ENCODE measurements at regions not wholly inside any gene's neighbourhood (a gene's known extent, or its start where the extent isn't known, plus 50 kb on each side); places are given as distances from the start of the nearest gene placed in this dataset.

- no peak overlapping the region for H3K4me3 ChIP-seq (ENCODE audit: low read depth, low read length)
- H3K36me3 ChIP-seq (ENCODE audit: control insufficient read depth, insufficient read depth, low read length): no peaks in the 10 kb centered on the region
- no peak overlapping the region for H3K9ac ChIP-seq (ENCODE audit: low read depth, low read length)
- no peaks in the 10 kb centered on the region for H3K9me3 ChIP-seq (ENCODE audit: control insufficient read depth, insufficient read depth, low read length)
- H3K4me1 ChIP-seq (ENCODE audit: control insufficient read depth, insufficient read depth, low read length): no peaks in the 10 kb centered on the region
- H3K27me3 ChIP-seq (ENCODE audit: control insufficient read depth, insufficient read depth, low read length): no peaks in the 10 kb centered on the region
These were observed 550.4 kb downstream of the TCERG1L start for GRCh38 chr10:130761032-130761575.

DNA sequence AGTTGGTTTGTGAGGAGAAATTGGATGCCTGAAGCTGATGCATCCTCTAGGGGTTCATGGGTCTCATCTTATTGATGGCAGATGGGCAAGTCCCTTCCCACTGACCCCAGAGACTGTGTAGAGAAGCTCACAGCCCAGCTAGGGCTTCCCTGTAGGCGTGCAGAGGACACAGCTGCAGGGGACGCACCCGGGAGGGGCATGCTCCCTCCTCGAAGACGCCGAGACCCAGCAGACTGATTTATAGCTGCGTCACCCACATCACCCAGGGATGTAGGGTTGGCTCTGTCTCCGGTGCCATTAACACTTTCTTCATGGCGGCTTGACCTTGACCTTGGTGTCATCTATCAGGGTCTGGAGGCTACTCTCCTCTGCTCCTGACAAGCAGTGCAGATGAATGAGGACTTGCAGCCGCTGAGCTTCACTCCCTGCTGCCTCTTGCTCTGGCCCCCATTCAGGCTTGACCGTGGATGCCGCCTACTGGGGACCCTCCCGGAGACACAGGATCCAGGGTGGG lies 549.7 kb downstream of the TCERG1L start:
- H3K4me1 ChIP-seq (ENCODE audit: control insufficient read depth, insufficient read depth, low read length): no peaks in the 10 kb centered on the region
- no peaks in the 10 kb centered on the region for H3K36me3 ChIP-seq (ENCODE audit: control insufficient read depth, insufficient read depth, low read length)
- no peaks in the 10 kb centered on the region for H3K27me3 ChIP-seq (ENCODE audit: control insufficient read depth, insufficient read depth, low read length)
- no peak overlapping the region for H3K9ac ChIP-seq (ENCODE audit: low read depth, low read length)
- H3K9me3 ChIP-seq (ENCODE audit: control insufficient read depth, insufficient read depth, low read length): no peaks in the 10 kb centered on the region
- no peak overlapping the region for H3K4me3 ChIP-seq (ENCODE audit: low read depth, low read length)

DNA sequence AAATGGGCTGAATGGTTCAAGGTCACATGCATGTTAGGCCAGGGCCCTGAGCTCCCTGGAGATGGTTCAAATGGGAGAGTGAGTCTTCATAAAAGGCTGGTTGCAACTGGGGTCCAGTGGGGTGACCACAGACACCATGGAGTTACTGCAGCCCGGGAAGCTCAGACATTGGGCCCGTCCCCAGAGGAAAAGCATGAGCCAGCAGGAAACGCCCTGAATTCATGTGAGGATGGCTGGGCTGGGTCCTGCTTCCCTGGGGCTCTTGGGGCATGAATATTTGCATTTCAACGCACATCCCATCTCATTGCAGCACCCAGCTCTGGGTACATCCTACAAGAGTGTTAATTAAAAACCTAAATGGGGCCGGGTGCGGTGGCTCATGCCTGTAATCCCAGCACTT lies 549.0 kb downstream of the TCERG1L start:
- no peaks in the 10 kb centered on the region for H3K9me3 ChIP-seq (ENCODE audit: control insufficient read depth, insufficient read depth, low read length)
- H3K9ac ChIP-seq (ENCODE audit: low read depth, low read length): no peak overlapping the region
- no peak overlapping the region for H3K4me3 ChIP-seq (ENCODE audit: low read depth, low read length)
- no peaks in the 10 kb centered on the region for H3K27me3 ChIP-seq (ENCODE audit: control insufficient read depth, insufficient read depth, low read length)
- H3K36me3 ChIP-seq (ENCODE audit: control insufficient read depth, insufficient read depth, low read length): no peaks in the 10 kb centered on the region
- no peaks in the 10 kb centered on the region for H3K4me1 ChIP-seq (ENCODE audit: control insufficient read depth, insufficient read depth, low read length)

DNA sequence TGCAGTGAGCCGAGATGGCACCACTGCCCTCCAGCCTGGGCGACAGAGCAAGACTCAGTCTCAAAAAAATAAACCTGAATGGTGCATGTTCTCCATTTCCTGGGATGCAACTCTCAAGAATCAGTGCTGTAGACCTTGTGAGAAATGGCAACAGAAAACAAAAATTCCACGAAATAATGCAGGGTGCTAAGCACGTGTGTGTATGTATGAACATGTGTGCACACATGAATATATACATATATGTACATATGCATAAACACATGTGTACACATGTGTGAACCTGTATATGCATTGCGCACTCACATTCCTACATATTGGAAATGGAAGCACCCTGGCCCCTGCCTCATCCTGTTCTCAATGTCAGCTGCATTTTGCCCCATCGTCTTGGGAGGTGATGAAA lies 548.5 kb downstream of the TCERG1L start:
- no peaks in the 10 kb centered on the region for H3K36me3 ChIP-seq (ENCODE audit: control insufficient read depth, insufficient read depth, low read length)
- H3K9me3 ChIP-seq (ENCODE audit: control insufficient read depth, insufficient read depth, low read length): peaks cover 3% of the 10 kb centered on the region
- no peaks in the 10 kb centered on the region for H3K27me3 ChIP-seq (ENCODE audit: control insufficient read depth, insufficient read depth, low read length)
- no peak overlapping the region for H3K9ac ChIP-seq (ENCODE audit: low read depth, low read length)
- no peak overlapping the region for H3K4me3 ChIP-seq (ENCODE audit: low read depth, low read length)
- no peaks in the 10 kb centered on the region for H3K4me1 ChIP-seq (ENCODE audit: control insufficient read depth, insufficient read depth, low read length)

DNA sequence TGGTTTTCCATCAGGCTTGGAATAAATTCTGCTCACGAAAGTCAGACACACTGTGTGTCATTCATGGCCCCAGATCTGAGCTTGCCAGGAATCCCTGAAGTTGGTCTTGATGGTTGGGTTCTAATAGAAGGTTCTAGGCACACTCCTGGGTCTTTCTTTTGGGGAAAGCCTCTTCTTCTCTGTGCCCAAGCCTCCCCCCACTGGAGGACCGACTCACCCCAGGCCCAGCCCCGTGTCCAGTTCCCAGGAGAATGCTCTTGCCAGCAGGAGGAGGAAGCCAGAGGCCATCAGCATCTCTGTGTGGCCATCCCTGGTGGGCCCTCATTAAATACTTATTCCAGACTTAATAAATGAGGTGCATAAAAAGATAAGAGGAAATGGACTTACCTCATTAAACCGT lies 548.0 kb downstream of the TCERG1L start:
- H3K36me3 ChIP-seq (ENCODE audit: control insufficient read depth, insufficient read depth, low read length): no peaks in the 10 kb centered on the region
- no peaks in the 10 kb centered on the region for H3K4me1 ChIP-seq (ENCODE audit: control insufficient read depth, insufficient read depth, low read length)
- no peaks in the 10 kb centered on the region for H3K27me3 ChIP-seq (ENCODE audit: control insufficient read depth, insufficient read depth, low read length)
- no peak overlapping the region for H3K4me3 ChIP-seq (ENCODE audit: low read depth, low read length)
- peaks cover 3% of the 10 kb centered on the region for H3K9me3 ChIP-seq (ENCODE audit: control insufficient read depth, insufficient read depth, low read length)
- H3K9ac ChIP-seq (ENCODE audit: low read depth, low read length): no peak overlapping the region

GRCh38 chr10:130764651-130765050 lies 546.9 kb downstream of the TCERG1L start:
- Histone ChIP-seq H3K27me3 (ENCODE audit: control insufficient read depth, insufficient read depth, low read length) (no peaks in the 10 kb centered on the region), H3K9me3 (ENCODE audit: control insufficient read depth, insufficient read depth, low read length) (peaks cover 11% of the 10 kb centered on the region), H3K36me3 (ENCODE audit: control insufficient read depth, insufficient read depth, low read length) (no peaks in the 10 kb centered on the region), H3K4me3 (ENCODE audit: low read depth, low read length) (no peak overlapping the region), H3K4me1 (ENCODE audit: control insufficient read depth, insufficient read depth, low read length) (no peaks in the 10 kb centered on the region), H3K9ac (ENCODE audit: low read depth, low read length) (no peak overlapping the region)

GRCh38 chr10:130766071-130766470 lies 545.5 kb downstream of the TCERG1L start:
- Histone ChIP-seq H3K27me3 (ENCODE audit: control insufficient read depth, insufficient read depth, low read length) (no peaks in the 10 kb centered on the region), H3K9me3 (ENCODE audit: control insufficient read depth, insufficient read depth, low read length) (peaks cover 11% of the 10 kb centered on the region)

GRCh38 chr10:130767116-130767730 lies 544.3 kb downstream of the TCERG1L start:
- H3K9me3 ChIP-seq (ENCODE audit: control insufficient read depth, insufficient read depth, low read length): peaks cover 11% of the 10 kb centered on the region
- no peaks in the 10 kb centered on the region for H3K4me1 ChIP-seq (ENCODE audit: control insufficient read depth, insufficient read depth, low read length)
- H3K27me3 ChIP-seq (ENCODE audit: control insufficient read depth, insufficient read depth, low read length): no peaks in the 10 kb centered on the region

More at GRCh38 chr10:130766071-130766470, 545.5 kb downstream of the TCERG1L start:
- no peaks in the 10 kb centered on the region for H3K4me1 ChIP-seq (ENCODE audit: control insufficient read depth, insufficient read depth, low read length)
- H3K36me3 ChIP-seq (ENCODE audit: control insufficient read depth, insufficient read depth, low read length): no peaks in the 10 kb centered on the region
- H3K4me3 ChIP-seq (ENCODE audit: low read depth, low read length): no peak overlapping the region
- no peak overlapping the region for H3K9ac ChIP-seq (ENCODE audit: low read depth, low read length)

DNA sequence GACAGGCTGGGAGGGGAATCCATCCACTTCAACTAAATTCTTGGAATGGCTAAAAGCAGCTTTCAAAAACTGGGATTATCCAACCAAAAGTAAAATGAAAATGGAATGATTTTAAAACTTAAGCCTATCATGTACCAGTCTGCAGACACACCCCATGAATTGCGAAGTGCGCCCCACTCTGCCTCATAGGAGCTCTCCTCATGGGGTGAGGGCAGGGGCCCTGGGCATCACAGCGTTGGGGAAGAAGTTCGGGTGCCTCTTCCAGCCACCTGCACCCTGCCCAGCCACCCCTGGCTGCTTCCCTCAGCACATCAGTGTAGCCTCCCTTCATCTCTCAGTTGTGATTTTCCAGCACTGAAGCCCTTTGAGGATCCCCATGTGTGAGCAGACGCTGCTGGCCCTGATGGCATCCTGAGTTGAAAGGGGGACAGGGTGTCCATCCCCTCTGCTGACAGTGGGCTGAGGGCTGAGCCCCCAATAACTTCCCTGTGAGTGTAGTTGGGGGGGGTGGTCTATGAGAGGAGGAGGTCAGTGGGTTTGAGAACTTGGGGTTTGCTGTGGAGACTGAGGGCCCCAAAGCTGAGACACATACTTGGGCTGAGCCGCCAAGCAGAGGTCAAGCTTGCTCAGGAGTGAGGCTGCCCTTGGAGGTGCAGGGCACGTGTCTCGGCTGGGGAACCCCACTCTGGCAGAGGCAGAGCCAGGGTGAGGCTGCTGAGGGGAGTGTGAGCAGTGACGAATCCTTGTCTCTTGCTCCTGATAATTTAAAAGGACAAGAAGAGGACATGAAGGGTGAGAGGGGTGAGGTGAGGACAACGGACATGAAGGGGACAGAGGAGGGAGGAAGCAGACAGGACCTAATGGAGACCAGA lies 542.1 kb downstream of the TCERG1L start:
- H3K27me3 ChIP-seq (ENCODE audit: control insufficient read depth, insufficient read depth, low read length): no peaks in the 10 kb centered on the region
- no peak overlapping the region for H3K4me3 ChIP-seq (ENCODE audit: low read depth, low read length)
- no peak overlapping the region for H3K9ac ChIP-seq (ENCODE audit: low read depth, low read length)
- H3K4me1 ChIP-seq (ENCODE audit: control insufficient read depth, insufficient read depth, low read length): no peaks in the 10 kb centered on the region
- peaks cover 11% of the 10 kb centered on the region for H3K9me3 ChIP-seq (ENCODE audit: control insufficient read depth, insufficient read depth, low read length)
- H3K36me3 ChIP-seq (ENCODE audit: control insufficient read depth, insufficient read depth, low read length): no peaks in the 10 kb centered on the region

More at GRCh38 chr10:130767116-130767730, 544.3 kb downstream of the TCERG1L start:
- H3K36me3 ChIP-seq (ENCODE audit: control insufficient read depth, insufficient read depth, low read length): no peaks in the 10 kb centered on the region
- no peak overlapping the region for H3K4me3 ChIP-seq (ENCODE audit: low read depth, low read length)
- no peak overlapping the region for H3K9ac ChIP-seq (ENCODE audit: low read depth, low read length)

- Histone ChIP-seq H3K9ac (ENCODE audit: low read depth, low read length) (no peak overlapping the region), H3K4me1 (ENCODE audit: control insufficient read depth, insufficient read depth, low read length) (no peaks in the 10 kb centered on the region), H3K4me3 (ENCODE audit: low read depth, low read length) (no peak overlapping the region), H3K9me3 (ENCODE audit: control insufficient read depth, insufficient read depth, low read length) (peaks cover 11% of the 10 kb centered on the region), H3K27me3 (ENCODE audit: control insufficient read depth, insufficient read depth, low read length) (no peaks in the 10 kb centered on the region), H3K36me3 (ENCODE audit: control insufficient read depth, insufficient read depth, low read length) (no peaks in the 10 kb centered on the region)
These were observed 541.4 kb downstream of the TCERG1L start for GRCh38 chr10:130770018-130770630.

DNA sequence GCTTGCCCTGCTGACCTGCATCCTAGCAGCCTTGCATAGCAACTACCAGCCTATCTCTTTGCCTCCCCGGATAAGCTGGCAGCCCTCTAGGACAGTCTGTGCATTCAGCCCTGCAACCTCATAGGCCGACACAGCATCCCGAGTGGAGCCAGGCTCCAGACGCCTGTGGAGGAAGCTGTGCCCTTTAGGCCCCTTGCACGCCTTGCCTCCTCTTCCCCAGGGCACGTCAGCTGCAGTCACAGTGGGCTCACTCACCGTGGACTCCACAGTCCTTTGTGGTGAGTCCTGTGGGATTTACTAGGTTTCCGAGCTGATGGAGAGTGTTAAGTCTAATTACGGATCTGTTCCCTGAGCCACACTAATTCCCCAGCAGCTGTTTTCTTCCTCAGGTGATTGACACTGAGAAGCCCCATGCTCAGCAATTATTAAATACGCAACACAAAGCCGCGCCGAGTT lies 540.0 kb downstream of the TCERG1L start:
- Histone ChIP-seq H3K9ac (ENCODE audit: low read depth, low read length) (no peak overlapping the region), H3K4me3 (ENCODE audit: low read depth, low read length) (no peak overlapping the region), H3K36me3 (ENCODE audit: control insufficient read depth, insufficient read depth, low read length) (no peaks in the 10 kb centered on the region), H3K9me3 (ENCODE audit: control insufficient read depth, insufficient read depth, low read length) (peaks cover 11% of the 10 kb centered on the region), H3K27me3 (ENCODE audit: control insufficient read depth, insufficient read depth, low read length) (no peaks in the 10 kb centered on the region), H3K4me1 (ENCODE audit: control insufficient read depth, insufficient read depth, low read length) (no peaks in the 10 kb centered on the region)
